ENCODE measurements at regions not wholly inside any gene's neighbourhood (a gene's known extent, or its start where the extent isn't known, plus 50 kb on each side); places are given as distances from the start of the nearest gene placed in this dataset.

DNA sequence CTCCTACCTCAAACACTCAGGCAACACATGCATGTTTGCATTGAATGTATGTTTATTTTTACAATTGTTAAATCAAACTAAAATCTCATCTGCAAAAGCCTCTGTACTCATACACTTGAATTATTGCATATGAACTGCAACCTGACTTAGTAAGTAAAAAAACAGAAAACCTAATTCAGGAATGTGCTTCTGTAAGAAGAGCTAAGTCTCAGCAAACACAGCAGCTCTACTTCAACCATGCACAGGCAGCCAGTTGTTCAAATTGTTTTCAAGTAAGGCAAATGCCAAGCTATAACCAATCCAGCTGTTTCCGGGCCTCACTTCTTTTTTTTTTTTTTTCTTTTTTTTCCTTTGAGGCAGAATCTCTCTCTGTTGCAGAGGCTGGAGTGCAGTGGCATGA, 93.5 kb upstream of the MALRD1 start:
- TF ChIP-seq, protein P1, sequence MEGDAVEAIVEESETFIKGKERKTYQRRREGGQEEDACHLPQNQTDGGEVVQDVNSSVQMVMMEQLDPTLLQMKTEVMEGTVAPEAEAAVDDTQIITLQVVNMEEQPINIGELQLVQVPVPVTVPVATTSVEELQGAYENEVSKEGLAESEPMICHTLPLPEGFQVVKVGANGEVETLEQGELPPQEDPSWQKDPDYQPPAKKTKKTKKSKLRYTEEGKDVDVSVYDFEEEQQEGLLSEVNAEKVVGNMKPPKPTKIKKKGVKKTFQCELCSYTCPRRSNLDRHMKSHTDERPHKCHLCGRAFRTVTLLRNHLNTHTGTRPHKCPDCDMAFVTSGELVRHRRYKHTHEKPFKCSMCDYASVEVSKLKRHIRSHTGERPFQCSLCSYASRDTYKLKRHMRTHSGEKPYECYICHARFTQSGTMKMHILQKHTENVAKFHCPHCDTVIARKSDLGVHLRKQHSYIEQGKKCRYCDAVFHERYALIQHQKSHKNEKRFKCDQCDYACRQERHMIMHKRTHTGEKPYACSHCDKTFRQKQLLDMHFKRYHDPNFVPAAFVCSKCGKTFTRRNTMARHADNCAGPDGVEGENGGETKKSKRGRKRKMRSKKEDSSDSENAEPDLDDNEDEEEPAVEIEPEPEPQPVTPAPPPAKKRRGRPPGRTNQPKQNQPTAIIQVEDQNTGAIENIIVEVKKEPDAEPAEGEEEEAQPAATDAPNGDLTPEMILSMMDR (IDR thresholded peaks at IDR 0.05; ENCODE audit: insufficient read depth, low read depth, low read length), result no peak
- TF ChIP-seq EZH2 (IDR thresholded peaks at IDR 0.05; ENCODE audit: insufficient read depth, low read length), result no peak
